Activated T-cell treated with anti-CD3 and anti-CD28 coated beads, Interleukin-2, amount 50 U/mL, for 4 hours (primary cell): ENCODE measurements at regions not wholly inside any gene's neighbourhood (a gene's known extent, or its start where the extent isn't known, plus 50 kb on each side); places are given as distances from the start of the nearest gene placed in this dataset.

Experiments used
- ATAC-seq, 2 donors: fragments of 200-7000 bp; cut with Tn5 transposase; one replicate each; pipeline ENCODE4 v1.10.0; 2021
- DNase-seq: peaks from one replicate; pipeline ENCODE4 v3.0.0-alpha.2; 2020
- H3K27me3 Mint-ChIP-seq: one replicate; pipeline ENCODE4 v1.8.0; 2021; ENCODE audit warnings: low read depth, mixed read lengths
- H3K36me3 Mint-ChIP-seq: one replicate; pipeline ENCODE4 v1.8.0; 2022; ENCODE audit warnings: mixed read lengths; ENCODE audit not compliant: insufficient read depth
- H3K4me1 Mint-ChIP-seq: one replicate; pipeline ENCODE4 v1.8.0; 2021; ENCODE audit warnings: low read depth, mixed read lengths
- H3K4me3 Mint-ChIP-seq: one replicate; pipeline ENCODE4 v1.8.0; 2021; ENCODE audit warnings: mild to moderate bottlenecking, moderate library complexity, mixed read lengths
- H3K9me3 Mint-ChIP-seq: one replicate; pipeline ENCODE4 v1.8.0; 2021; ENCODE audit warnings: mixed read lengths

- H3K36me3 Mint-ChIP-seq = no peaks in the 10 kb centered on the region
- DNase-seq (no peak), ATAC-seq (no peak)
- H3K27me3 Mint-ChIP-seq = peaks cover 4% of the 10 kb centered on the region
- no peak overlapping the region for H3K4me3 Mint-ChIP-seq
- no peaks in the 10 kb centered on the region for H3K9me3 Mint-ChIP-seq
- no peaks in the 10 kb centered on the region for H3K4me1 Mint-ChIP-seq
These were observed 600.0 kb downstream of the QKI start for GRCh38 chr6:164014346-164015087.

DNA sequence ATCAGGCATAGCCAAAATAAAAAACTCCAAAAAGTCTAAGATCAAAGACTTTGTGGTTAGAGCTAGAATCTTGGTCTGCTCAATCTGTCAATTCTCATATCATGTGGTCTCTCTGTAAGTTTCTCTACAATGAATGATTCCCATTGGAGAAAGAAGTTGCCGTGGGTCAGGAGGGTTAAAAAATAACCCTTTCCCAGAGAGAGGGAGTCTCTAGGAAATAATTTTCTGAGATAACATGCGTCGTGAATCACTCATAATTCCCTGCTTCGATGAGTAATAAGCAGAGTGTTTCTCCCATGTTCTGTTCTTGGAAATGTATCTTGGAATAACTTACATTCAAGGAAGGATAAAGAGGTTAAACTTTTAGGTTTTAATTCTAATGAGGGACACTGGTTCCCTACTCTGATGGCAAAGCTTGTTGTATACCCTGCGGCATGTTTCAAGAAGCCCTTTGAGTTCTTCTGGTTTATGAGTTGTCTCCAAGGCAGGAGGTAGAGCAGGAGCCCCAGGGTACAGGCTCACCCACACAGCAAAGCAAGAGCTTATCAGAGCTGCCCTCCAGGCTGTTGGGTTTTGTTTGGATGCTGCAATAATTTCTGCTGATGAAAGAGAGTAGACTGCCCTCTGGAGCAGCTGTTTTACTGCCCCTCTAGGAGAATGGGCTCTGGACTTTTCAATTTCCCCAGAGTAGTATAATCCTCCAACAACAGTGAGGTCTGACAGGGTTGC is 599.1 kb downstream of the QKI start:
- Mint-ChIP-seq H3K27me3 (peaks cover 3% of the 10 kb centered on the region), H3K4me1 (no peaks in the 10 kb centered on the region), H3K36me3 (no peaks in the 10 kb centered on the region), H3K4me3 (no peak overlapping the region), H3K9me3 (no peaks in the 10 kb centered on the region)
- no peak for DNase-seq
- ATAC-seq = no peak

DNA sequence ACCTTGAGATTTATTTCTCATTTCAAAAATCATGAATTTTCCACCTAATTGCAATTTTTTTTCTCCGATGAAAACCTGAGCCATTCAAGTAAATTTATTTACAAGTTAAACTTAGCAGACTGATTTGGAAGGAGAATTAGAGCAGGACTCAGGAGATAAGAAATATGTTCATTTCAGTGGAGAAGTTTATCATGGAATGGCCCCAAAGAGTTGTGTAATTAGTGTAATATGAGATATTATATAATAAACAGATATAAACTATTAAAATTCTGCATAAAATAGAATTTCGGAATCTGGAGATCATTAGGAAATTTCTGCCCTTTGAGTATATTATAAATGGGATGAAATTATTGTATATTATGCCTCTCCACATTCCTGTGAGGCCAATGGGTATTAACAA is 596.8 kb downstream of the QKI start:
- H3K27me3 Mint-ChIP-seq = peaks cover 2% of the 10 kb centered on the region
- H3K4me3 Mint-ChIP-seq = no peak overlapping the region
- no peaks in the 10 kb centered on the region for H3K9me3 Mint-ChIP-seq
- DNase-seq (no peak), ATAC-seq (no peak)
- H3K36me3 Mint-ChIP-seq = no peaks in the 10 kb centered on the region
- no peaks in the 10 kb centered on the region for H3K4me1 Mint-ChIP-seq

GRCh38 chr6:164010441-164011103 is 596.1 kb downstream of the QKI start:
- Mint-ChIP-seq H3K27me3 (peaks cover 2% of the 10 kb centered on the region), H3K4me3 (no peak overlapping the region), H3K9me3 (no peaks in the 10 kb centered on the region)

DNA sequence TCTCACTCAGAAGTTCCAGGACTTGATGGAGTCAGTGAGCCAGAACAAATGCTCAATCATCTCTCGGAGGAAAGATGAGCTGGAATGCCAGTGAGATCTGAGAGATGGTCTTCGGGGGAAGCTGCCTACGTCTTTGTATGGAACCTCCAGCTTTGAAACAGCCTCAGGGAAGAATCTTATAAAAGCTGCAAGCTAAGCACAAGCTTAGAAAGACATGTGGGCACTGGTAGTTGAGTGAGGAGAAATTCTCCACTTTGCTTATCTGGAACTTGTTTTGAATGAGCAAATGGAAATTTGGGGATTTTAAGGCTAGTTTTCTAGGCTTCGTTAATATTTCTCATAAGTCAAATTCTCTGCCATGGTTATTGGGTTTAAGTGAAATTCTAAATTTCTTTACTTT is 594.4 kb downstream of the QKI start:
- DNase-seq = no peak
- Mint-ChIP-seq H3K4me1 (no peaks in the 10 kb centered on the region), H3K36me3 (no peaks in the 10 kb centered on the region), H3K27me3 (peaks cover 2% of the 10 kb centered on the region), H3K4me3 (no peak overlapping the region), H3K9me3 (no peaks in the 10 kb centered on the region)
- no peak for ATAC-seq

More at GRCh38 chr6:164010441-164011103, 596.1 kb downstream of the QKI start:
- H3K36me3 Mint-ChIP-seq = no peaks in the 10 kb centered on the region
- no peaks in the 10 kb centered on the region for H3K4me1 Mint-ChIP-seq
- no peak for DNase-seq
- no peak for ATAC-seq

GRCh38 chr6:164007881-164008280 is 593.4 kb downstream of the QKI start:
- Mint-ChIP-seq H3K9me3 (no peaks in the 10 kb centered on the region), H3K4me1 (no peaks in the 10 kb centered on the region), H3K27me3 (peaks cover 4% of the 10 kb centered on the region), H3K36me3 (no peaks in the 10 kb centered on the region), H3K4me3 (no peak overlapping the region)
- DNase-seq = no peak
- no peak for ATAC-seq

GRCh38 chr6:164006459-164006858 is 591.9 kb downstream of the QKI start:
- ATAC-seq (no peak), DNase-seq (no peak)
- Mint-ChIP-seq H3K36me3 (no peaks in the 10 kb centered on the region), H3K4me1 (no peaks in the 10 kb centered on the region), H3K27me3 (peaks cover 4% of the 10 kb centered on the region), H3K9me3 (no peaks in the 10 kb centered on the region), H3K4me3 (no peak overlapping the region)

DNA sequence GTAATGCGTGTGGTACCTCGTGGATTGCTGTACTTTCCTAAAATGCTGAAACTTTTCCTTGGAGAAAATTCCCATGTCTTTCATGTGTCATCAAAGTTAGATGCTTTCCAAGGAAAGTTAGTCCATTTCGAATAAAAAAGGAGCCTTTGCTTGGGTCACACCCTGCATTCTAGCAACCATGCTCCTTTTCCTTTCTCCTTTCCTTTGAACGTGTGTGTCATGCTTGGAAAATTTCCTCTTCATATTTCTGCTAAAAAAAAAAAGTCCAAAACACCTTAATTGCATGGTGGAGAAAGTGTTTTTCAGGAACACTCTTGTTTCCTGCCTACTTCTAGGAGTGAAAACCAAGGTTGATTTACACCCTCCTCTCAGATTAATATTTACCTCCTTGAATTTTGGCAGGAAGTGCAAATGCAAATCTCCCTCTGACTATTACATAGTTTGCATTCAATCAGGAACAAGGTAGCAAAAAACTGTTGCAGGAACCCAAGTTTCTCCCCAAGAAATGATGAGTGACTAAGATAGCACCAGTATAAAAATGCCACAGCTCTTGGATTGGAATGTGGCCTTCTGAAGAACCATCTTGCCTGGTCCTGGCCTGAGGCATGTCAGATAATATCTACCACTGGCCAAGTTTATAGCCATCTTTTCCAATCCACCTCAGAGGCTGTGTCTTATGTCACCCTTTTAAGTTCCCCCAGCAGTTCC is 590.6 kb downstream of the QKI start:
- no peaks in the 10 kb centered on the region for H3K36me3 Mint-ChIP-seq

DNA sequence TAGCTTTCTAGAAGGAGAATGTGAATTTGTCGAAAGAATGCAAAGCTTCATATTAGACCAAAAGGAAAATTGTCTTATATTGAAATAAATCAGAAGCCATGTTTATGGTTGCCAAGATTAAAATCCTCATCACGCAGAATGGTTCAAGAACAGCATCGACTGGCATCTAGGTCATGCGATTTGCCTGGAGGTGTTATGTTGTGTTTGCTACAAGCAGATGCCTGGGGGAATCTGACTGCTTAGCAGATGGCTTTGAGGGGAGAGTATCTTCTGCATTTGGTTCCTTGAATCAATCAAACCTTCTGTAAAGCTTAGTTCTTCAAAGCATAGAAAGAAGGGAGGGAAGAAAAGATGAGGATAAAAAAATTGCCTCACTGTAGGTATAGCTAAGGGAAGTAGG is 585.8 kb downstream of the QKI start:
- Mint-ChIP-seq H3K27me3 (peaks cover 2% of the 10 kb centered on the region), H3K4me3 (no peak overlapping the region), H3K9me3 (no peaks in the 10 kb centered on the region), H3K4me1 (no peaks in the 10 kb centered on the region), H3K36me3 (no peaks in the 10 kb centered on the region)
- ATAC-seq = no peak
- DNase-seq = no peak

More for the DNA sequence above, 590.6 kb downstream of the QKI start:
- Mint-ChIP-seq H3K27me3 (peaks cover 4% of the 10 kb centered on the region), H3K4me1 (no peaks in the 10 kb centered on the region), H3K4me3 (no peak overlapping the region), H3K9me3 (no peaks in the 10 kb centered on the region)
- ATAC-seq = no peak
- no peak for DNase-seq

DNA sequence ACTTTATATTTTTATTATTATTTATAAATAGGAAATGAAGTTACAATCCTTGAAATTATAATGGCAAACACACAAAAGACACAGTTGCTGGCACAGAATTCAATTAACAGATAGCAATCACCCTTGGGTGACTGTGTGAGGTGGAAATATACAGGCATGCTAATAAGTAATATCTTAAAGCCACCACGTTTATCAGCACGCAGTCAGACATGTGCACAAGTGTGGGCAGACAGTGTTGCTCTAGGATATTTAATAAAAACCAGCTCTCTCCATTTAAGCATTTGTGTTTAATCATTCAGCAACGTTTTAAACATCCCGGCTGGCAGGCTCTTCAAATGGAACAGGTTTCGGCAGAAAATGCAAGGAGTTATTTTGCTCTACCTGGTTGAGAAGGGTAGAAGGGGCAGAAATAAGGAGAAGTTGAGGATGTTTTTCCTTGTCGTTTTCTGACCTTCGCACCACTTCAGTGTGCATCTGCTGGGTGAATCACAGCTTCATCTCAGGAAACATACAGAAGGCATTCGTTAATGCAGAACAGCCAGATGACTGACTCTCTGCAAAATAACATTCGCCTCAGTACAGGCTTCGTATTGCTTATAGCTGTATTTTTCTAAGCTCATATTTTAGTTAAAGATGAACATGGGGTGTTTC is 585.1 kb downstream of the QKI start:
- DNase-seq = no peak
- H3K36me3 Mint-ChIP-seq = no peaks in the 10 kb centered on the region
- no peak overlapping the region for H3K4me3 Mint-ChIP-seq
- H3K27me3 Mint-ChIP-seq = peaks cover 2% of the 10 kb centered on the region
- no peaks in the 10 kb centered on the region for H3K9me3 Mint-ChIP-seq
- ATAC-seq = no peak
- no peaks in the 10 kb centered on the region for H3K4me1 Mint-ChIP-seq

GRCh38 chr6:163998496-163998895 is 584.0 kb downstream of the QKI start:
- DNase-seq (no peak), ATAC-seq (no peak)
- Mint-ChIP-seq H3K9me3 (no peaks in the 10 kb centered on the region), H3K27me3 (peaks cover 2% of the 10 kb centered on the region), H3K4me1 (no peaks in the 10 kb centered on the region), H3K36me3 (no peaks in the 10 kb centered on the region), H3K4me3 (no peak overlapping the region)

DNA sequence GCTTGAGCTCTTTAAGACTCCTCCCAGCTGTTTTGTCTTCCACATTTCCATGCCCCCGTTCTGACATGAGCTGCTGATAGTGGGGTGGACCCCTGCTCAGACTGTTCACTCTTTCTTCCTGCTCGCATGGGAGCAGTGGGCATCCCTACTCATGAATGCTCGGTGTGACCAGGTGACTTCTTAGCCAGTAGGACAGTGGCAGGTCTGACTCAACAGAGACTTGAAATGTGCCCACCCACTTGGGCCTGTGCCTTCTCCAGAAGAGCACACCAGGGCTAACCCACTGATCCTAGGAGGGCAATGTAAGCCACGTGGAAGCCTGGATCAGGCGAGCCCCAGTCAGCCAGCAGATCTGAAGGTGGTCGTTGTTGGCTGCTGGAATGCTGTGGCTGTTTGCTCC is 582.0 kb downstream of the QKI start:
- Mint-ChIP-seq H3K27me3 (no peaks in the 10 kb centered on the region), H3K9me3 (no peaks in the 10 kb centered on the region), H3K4me1 (no peaks in the 10 kb centered on the region), H3K4me3 (no peak overlapping the region), H3K36me3 (no peaks in the 10 kb centered on the region)
- ATAC-seq (no peak), DNase-seq (no peak)

DNA sequence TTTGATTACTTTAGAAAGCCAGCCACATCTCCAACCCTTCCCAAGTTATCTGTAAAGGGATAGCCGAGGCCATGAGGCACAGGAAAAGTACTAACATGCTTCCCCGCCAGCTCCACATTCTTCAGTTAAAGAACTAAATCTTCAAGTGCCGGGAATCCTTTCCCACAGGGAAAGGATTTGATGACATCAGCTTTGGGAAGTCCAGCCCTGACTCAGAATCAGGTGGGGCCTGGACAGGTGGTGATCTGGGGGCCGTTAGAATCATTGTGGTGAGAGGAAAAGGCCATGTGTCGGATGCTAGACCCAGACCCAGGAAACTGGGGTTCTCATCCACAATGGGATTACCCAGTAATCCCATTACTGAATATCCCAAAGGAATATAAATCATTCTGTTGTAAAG is 580.0 kb downstream of the QKI start:
- Mint-ChIP-seq H3K4me1 (no peaks in the 10 kb centered on the region), H3K36me3 (no peaks in the 10 kb centered on the region), H3K27me3 (peaks cover 6% of the 10 kb centered on the region), H3K4me3 (no peak overlapping the region), H3K9me3 (no peaks in the 10 kb centered on the region)
- DNase-seq (no peak), ATAC-seq (no peak)

DNA sequence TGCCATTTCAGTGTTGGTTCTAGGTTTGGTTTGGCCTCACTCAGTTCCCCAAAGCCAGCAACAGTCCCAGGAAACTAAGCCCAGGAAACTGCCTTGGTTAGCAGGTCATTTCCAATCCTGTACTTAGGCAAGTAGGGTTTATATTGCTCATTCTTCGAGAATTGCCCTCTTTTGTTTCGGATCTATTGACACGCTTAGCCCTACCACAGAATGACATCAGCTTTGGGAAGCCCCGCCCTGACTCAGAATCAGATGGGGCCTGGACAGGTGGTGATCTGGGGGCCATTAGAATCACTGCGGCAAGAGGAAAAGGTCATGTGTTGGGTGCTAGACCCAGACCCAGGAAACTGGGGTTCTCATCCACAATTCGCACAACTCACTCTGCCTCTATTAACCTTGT is 578.2 kb downstream of the QKI start:
- no peak for ATAC-seq
- H3K4me3 Mint-ChIP-seq = no peak overlapping the region
- DNase-seq = no peak
- H3K9me3 Mint-ChIP-seq = no peaks in the 10 kb centered on the region
- H3K4me1 Mint-ChIP-seq = no peaks in the 10 kb centered on the region
- H3K27me3 Mint-ChIP-seq = peaks cover 6% of the 10 kb centered on the region
- no peaks in the 10 kb centered on the region for H3K36me3 Mint-ChIP-seq
